Nephron progenitor cell (in vitro differentiated cells): ENCODE measurements at regions not wholly inside any gene's neighbourhood (a gene's known extent, or its start where the extent isn't known, plus 50 kb on each side); places are given as distances from the start of the nearest gene placed in this dataset.

Experiments
- DNase-seq: peaks from one replicate; pipeline ENCODE4 v3.0.0; 2021
- H3K27ac Mint-ChIP-seq: 2 replicates; pipeline ENCODE4 v1.8.0; 2021; ENCODE audit warnings: mild to moderate bottlenecking, moderate library complexity, mixed read lengths
- H3K27me3 Mint-ChIP-seq: 2 replicates; pipeline ENCODE4 v1.8.0; 2021; ENCODE audit warnings: mild to moderate bottlenecking, low read depth, mixed read lengths; ENCODE audit not compliant: poor library complexity
- H3K36me3 Mint-ChIP-seq: 2 replicates; pipeline ENCODE4 v1.8.0; 2021; ENCODE audit warnings: low read depth, mixed read lengths
- H3K4me1 Mint-ChIP-seq: 2 replicates; pipeline ENCODE4 v1.8.0; 2021; ENCODE audit warnings: mixed read lengths
- H3K4me3 Mint-ChIP-seq: 2 replicates; pipeline ENCODE4 v1.8.0; 2021; ENCODE audit warnings: mild to moderate bottlenecking, moderate library complexity, mixed read lengths
- H3K9me3 Mint-ChIP-seq: 2 replicates; pipeline ENCODE4 v1.8.0; 2021; ENCODE audit warnings: mild to moderate bottlenecking, moderate library complexity, mixed read lengths
- CTCF ChIP-seq: fragments of 200-600 bp; sonication (generic); IDR thresholded peaks from 2 replicates; pipeline ENCODE4 v1.5.0; 2021; ENCODE audit warnings: antibody characterized with exemption

DNA sequence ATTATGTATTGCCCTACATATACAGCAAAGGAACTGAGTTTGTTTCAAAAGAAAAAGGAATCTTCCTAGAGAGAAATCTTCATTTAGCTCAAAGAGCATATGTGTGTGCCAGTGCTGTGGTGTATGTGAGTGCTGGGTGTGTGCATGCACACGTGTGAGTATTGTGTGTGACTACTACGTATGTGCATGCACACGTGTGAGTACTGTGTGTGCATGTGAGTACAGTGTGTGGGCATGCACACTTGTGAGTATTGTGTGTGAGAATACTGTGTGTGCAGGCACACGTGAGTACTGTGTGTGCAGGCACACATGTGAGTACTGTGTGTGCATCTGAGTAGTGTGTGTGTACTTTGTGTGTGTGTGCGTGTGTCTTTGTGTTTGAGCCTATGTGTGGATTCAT lies 651.0 kb upstream of the B3GAT1 start:
- TF ChIP-seq CTCF, result no peak
- peaks cover 2% of the 10 kb centered on the region for H3K4me1 Mint-ChIP-seq
- no peak overlapping the region for H3K27ac Mint-ChIP-seq
- DNase-seq, result no peak
- no peak overlapping the region for H3K4me3 Mint-ChIP-seq
- H3K36me3 Mint-ChIP-seq, result peaks cover 6% of the 10 kb centered on the region
- peaks cover 29% of the 10 kb centered on the region for H3K27me3 Mint-ChIP-seq
- peaks cover 52% of the 10 kb centered on the region for H3K9me3 Mint-ChIP-seq

DNA sequence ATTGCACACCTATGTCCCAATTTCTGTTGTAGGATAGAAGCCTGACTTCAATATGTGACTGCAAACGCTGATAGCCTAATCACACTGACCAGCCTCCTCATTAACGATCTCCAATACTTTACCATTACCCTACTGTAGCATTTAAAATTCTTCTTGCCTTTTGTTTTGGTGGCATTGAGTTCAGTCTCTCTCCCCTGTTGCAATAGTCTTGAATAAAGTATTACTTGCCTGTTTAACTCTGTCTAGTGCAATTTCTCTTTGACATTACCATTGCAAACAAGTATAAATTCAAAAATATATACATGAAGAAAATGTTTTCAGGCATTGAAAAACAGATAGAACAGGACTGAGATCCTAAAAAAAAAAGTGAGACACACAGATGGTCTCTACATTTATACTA lies 649.1 kb upstream of the B3GAT1 start:
- H3K36me3 Mint-ChIP-seq, result peaks cover 6% of the 10 kb centered on the region
- peaks cover 11% of the 10 kb centered on the region for H3K4me1 Mint-ChIP-seq
- peaks cover 52% of the 10 kb centered on the region for H3K9me3 Mint-ChIP-seq
- TF ChIP-seq CTCF, result no peak
- no peak for DNase-seq
- no peak overlapping the region for H3K4me3 Mint-ChIP-seq
- peaks cover 39% of the 10 kb centered on the region for H3K27me3 Mint-ChIP-seq
- no peak overlapping the region for H3K27ac Mint-ChIP-seq

DNA sequence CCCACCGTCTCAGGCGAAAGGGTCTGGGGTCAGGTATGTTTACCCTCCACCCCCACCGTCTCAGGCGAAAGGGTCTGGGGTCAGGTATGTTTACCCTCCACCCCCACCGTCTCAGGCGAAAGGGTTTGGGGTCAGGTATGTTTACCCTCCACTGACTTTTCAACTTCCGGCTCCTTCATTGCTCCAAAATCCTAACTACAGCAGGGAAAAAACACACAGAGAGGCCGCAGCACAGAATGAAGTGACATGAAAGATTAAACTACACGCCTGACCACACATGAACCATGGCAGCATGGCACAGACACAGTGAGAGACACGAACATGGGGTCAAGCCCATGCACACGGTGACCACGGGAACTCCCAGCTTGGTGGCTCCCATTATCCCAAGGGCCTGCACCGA lies 634.9 kb upstream of the B3GAT1 start:
- no peak overlapping the region for H3K27ac Mint-ChIP-seq
- peaks cover 32% of the 10 kb centered on the region for H3K27me3 Mint-ChIP-seq
- no peak for TF ChIP-seq CTCF

DNA sequence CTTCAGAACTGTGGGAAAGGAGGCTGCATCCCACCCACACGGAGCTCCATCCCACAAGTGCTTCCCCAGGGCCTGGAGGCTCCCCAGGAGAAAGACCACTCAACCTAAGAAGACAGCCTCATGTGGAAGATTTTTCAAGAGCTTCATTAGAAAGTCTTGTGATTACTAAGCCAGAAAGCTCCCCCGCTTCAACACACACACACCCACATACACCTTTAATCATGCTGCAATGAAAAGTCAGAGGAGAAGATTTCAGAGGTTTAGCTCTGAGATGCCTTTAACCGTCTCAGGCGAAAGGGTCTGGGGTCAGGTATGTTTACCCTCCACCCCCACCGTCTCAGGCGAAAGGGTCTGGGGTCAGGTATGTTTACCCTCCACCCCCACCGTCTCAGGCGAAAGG lies 634.5 kb upstream of the B3GAT1 start:
- H3K27me3 Mint-ChIP-seq, result peaks cover 29% of the 10 kb centered on the region
- no peaks in the 10 kb centered on the region for H3K36me3 Mint-ChIP-seq
- TF ChIP-seq CTCF, result no peak
- H3K4me1 Mint-ChIP-seq, result peaks cover 55% of the 10 kb centered on the region
- H3K4me3 Mint-ChIP-seq, result no peak overlapping the region
- peak overlapping the region; percentile 80 for H3K27ac Mint-ChIP-seq
- H3K9me3 Mint-ChIP-seq, result no peaks in the 10 kb centered on the region
- no peak for DNase-seq

More for the DNA sequence above, 634.9 kb upstream of the B3GAT1 start:
- no peak for DNase-seq
- H3K4me3 Mint-ChIP-seq, result no peak overlapping the region
- H3K9me3 Mint-ChIP-seq, result no peaks in the 10 kb centered on the region
- peaks cover 55% of the 10 kb centered on the region for H3K4me1 Mint-ChIP-seq
- H3K36me3 Mint-ChIP-seq, result no peaks in the 10 kb centered on the region

- no peak for TF ChIP-seq CTCF
- no peak for DNase-seq
- Mint-ChIP-seq H3K27me3 (peaks cover 22% of the 10 kb centered on the region), H3K27ac (no peak overlapping the region), H3K36me3 (no peaks in the 10 kb centered on the region), H3K4me1 (peaks cover 41% of the 10 kb centered on the region), H3K4me3 (no peak overlapping the region), H3K9me3 (no peaks in the 10 kb centered on the region)
Measured at GRCh38 chr11:135043434-135043833, 631.4 kb upstream of the B3GAT1 start.

DNA sequence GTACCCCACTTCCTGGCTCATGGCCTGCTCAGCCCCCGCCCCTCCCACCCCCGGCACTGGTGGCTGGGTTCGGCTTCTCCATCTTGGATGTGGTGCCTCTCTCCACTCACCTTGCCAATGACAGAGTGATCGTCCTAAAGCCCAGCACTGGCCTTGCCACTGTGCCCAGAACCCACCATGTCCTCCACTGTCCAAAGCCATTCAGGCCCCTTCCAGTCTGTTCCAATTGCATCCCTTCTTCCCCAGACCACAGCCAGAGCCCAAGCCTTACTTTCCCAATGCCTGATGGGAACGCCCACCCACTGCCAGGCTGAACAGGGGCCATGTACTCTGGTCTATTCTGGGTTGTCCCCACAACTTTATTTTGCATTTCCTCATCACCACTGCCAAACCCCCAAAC lies 625.8 kb upstream of the B3GAT1 start:
- Mint-ChIP-seq H3K36me3 (no peaks in the 10 kb centered on the region), H3K9me3 (no peaks in the 10 kb centered on the region), H3K27ac (no peak overlapping the region), H3K27me3 (peaks cover 30% of the 10 kb centered on the region), H3K4me1 (no peaks in the 10 kb centered on the region), H3K4me3 (no peak overlapping the region)
- DNase-seq, result no peak
- TF ChIP-seq CTCF, result no peak
